ENCODE measurements at regions not wholly inside any gene's neighbourhood (a gene's known extent, or its start where the extent isn't known, plus 50 kb on each side); places are given as distances from the start of the nearest gene placed in this dataset.

DNA sequence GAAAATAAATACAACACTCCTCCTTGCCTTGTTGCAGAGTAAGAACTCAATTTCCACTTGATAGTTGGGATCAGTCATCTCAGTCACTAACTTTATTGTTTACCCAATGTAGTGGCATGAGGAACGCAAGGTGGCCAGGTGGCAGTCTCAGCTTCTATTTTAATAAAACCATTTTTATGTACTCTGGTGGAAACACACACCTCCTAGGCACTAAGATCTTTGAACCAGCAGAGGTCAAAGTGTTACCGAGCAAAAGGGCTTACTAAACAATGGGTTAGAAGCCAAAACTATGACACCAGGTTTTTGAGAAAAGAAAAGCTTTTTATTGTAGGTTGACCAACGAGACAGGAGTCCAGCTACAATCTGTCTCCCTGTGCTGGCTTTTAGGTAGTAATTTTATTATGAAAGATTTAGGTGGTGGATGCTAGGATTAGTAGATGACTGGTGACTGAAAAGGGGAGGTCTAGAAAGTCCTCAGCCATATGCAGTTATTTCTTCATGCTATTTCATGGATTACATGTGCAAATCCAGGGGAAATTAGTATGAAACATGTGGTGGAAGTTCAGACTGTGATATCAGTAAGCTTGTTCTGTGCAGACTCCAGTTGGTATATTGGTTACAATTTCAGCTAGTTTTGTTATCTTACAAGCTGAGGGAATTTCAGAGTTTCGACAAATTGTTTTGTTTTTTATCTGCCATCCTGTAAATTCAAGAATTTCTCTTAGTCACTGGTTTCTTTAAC is 122.3 kb downstream of the PCTP start:
- no peak for DNase-seq (ENCODE audit: low read depth)
- TF ChIP-seq, protein P1, sequence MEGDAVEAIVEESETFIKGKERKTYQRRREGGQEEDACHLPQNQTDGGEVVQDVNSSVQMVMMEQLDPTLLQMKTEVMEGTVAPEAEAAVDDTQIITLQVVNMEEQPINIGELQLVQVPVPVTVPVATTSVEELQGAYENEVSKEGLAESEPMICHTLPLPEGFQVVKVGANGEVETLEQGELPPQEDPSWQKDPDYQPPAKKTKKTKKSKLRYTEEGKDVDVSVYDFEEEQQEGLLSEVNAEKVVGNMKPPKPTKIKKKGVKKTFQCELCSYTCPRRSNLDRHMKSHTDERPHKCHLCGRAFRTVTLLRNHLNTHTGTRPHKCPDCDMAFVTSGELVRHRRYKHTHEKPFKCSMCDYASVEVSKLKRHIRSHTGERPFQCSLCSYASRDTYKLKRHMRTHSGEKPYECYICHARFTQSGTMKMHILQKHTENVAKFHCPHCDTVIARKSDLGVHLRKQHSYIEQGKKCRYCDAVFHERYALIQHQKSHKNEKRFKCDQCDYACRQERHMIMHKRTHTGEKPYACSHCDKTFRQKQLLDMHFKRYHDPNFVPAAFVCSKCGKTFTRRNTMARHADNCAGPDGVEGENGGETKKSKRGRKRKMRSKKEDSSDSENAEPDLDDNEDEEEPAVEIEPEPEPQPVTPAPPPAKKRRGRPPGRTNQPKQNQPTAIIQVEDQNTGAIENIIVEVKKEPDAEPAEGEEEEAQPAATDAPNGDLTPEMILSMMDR (conservative IDR thresholded peaks at IDR 0.05; ENCODE audit: low read depth, low read length): no peak
- no peak overlapping the region for H3K4me3 ChIP-seq (ENCODE audit: low read depth, low read length)

DNA sequence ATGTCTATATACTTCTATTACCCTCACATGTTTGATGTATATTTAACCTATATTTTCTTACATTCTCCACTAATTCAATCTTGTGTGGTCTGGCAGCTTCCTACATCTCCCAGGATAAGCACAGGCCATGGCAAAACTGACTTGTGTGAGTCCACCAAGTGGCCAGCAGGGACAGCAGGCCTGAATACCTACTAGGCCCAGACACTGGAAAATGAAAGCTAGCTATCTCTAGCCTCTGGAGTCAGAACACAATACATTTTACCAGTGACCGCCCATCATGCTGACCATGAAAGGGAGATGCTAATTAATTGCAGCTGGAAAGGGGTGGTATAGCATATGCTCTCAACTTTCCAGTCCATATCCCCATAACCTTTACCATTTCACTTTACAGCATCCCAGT is 132.3 kb downstream of the PCTP start:
- DNase-seq (ENCODE audit: low read depth): no peak
- TF ChIP-seq, protein P1 (conservative IDR thresholded peaks at IDR 0.05; ENCODE audit: low read depth, low read length): no peak
- no peak overlapping the region for H3K4me3 ChIP-seq (ENCODE audit: low read depth, low read length)

DNA sequence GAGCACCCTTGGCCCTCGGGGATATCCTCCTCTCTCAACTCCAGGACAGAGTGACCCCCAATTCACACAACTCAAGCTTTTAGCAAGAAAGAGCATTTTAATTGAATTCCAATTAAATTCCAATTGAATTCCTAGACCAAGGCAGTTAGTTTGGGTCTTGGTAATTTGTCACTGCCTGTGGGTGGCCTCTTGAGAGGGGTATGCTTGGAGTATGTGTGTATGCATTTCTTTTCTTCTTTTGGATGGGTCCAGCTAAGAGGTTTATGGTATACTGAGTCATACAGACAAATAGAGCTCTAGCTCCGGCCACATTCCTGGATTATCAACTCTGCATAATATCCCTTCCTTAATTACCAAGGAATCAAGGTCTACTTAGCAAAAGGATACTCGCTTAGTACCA is 136.7 kb downstream of the PCTP start:
- H3K4me3 ChIP-seq (ENCODE audit: low read depth, low read length): no peak overlapping the region
- TF ChIP-seq, protein P1 (conservative IDR thresholded peaks at IDR 0.05; ENCODE audit: low read depth, low read length): no peak
- no peak for DNase-seq (ENCODE audit: low read depth)

DNA sequence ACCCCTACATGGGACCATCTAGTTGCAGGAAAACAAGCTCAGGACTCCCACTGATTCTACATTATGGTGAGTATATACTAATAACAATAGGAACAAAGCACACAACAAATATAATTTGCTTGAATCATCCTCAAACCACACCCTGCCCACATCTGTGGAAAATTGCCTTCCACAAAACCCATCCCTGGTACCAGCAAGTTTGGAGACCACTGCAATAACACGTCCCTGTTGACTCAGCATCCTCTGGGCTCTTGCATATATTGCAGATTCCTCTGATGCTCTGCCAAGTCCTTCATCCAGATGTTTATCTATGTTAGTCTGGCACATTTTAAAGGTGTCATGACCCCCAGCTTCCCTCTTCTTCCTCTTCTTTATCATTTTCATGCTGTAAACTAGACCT is 138.4 kb downstream of the PCTP start:
- DNase-seq (ENCODE audit: low read depth): no peak
- no peak overlapping the region for H3K4me3 ChIP-seq (ENCODE audit: low read depth, low read length)
- TF ChIP-seq, protein P1 (conservative IDR thresholded peaks at IDR 0.05; ENCODE audit: low read depth, low read length): no peak

DNA sequence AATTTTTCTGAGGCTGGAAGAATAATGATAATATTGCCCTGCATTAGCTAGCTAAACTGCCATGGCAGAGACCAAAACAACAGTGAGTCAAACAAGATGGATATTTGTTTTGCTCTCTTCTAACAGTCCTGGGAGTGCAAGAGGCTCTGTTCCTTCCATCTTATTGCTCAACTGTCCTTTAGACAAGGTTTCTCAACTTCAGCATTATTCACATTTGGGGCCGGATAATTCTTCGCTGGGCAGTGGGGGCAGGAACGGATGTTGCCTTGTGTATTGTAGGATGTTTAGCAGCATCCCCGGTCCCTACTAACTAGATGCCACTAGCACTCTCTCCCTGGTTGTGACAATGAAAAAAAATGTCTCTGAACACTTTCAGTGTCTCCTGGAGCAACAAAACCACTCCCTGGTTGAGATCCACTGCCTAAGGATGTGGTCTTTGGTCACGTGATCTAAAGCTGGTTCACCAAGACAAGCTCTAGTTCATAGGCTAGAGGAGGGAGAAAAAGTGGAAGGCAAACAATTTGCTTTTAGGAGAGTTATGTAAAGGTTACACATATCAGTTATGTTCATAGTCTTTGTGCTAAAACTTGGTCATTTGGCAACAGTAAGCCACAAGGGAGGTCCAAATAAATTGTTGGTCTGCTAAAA is 144.4 kb downstream of the PCTP start:
- TF ChIP-seq, protein P1 (conservative IDR thresholded peaks at IDR 0.05; ENCODE audit: low read depth, low read length): no peak
- DNase-seq (ENCODE audit: low read depth): no peak
- H3K4me3 ChIP-seq (ENCODE audit: low read depth, low read length): no peak overlapping the region

DNA sequence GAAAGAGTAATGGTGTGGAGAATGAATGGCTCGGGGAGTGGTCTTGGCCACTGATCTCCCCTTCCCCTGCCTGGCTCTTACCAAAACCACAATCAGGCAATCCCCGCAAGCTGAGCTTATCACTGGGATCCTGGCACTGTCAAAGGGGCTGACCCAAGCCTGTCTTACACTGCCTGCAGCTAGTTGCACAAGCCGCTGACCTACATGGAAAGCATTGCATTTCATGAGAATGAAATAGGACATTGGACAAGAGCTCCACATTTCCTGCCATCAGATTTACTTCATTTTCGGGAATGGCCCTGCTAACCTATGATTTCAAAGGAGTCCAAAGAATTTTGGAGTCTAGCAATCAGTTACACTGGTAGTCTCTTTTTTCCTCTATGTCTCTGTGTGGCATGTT is 146.4 kb downstream of the PCTP start:
- no peak overlapping the region for H3K4me3 ChIP-seq (ENCODE audit: low read depth, low read length)
- TF ChIP-seq, protein P1 (conservative IDR thresholded peaks at IDR 0.05; ENCODE audit: low read depth, low read length): no peak
- no peak for DNase-seq (ENCODE audit: low read depth)

DNA sequence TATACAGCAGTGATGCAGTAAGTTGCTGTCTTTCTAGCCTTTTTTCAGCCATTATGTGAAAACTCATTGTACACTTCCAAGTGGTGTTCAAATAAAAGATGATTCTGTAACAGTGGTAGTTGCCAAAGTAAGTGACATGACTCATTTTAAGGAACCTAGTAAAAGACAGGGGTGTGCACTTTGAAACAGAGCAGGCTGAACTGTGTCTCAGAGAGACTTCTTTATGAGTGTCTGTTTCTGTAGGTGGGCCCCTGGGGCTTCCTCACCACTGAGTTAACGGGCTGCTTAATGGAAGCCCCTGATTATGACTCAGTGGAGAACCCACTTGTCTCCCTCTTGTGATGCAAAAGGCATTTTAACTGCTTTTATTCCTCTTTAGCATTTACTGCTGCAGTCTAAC is 147.3 kb downstream of the PCTP start:
- TF ChIP-seq, protein P1 (conservative IDR thresholded peaks at IDR 0.05; ENCODE audit: low read depth, low read length): no peak
- H3K4me3 ChIP-seq (ENCODE audit: low read depth, low read length): no peak overlapping the region
- no peak for DNase-seq (ENCODE audit: low read depth)

All from epithelial cell of proximal tubule (primary cell).